K562 (cell line): ENCODE measurements at regions not wholly inside any gene's neighbourhood (a gene's known extent, or its start where the extent isn't known, plus 50 kb on each side); places are given as distances from the start of the nearest gene placed in this dataset.

Experiments
- ATAC-seq: fragments of 200-7000 bp; cut with Tn5 transposase; 3 replicates; pipeline ENCODE4 v1.9.1; 2020; ENCODE audit warnings: moderate library complexity
- BruUV-seq: library from RNA; stranded (reverse); fragments of 400-500 nt; replicated peaks from 2 replicates; lab custom pipeline; 2021; lab: Mats Ljungman, UMichigan
- CTCF ChIA-PET: fragments of 300-600 bp; formaldehyde crosslinking; extraction: SDS; loops from one replicate; lab custom pipeline; 2021; ENCODE audit warnings: low intra/inter-chr PET ratio; lab: Yijun Ruan, JAX
- POLR2A ChIA-PET: fragments of 300-600, 350-650 bp; sonication (Branson Sonifier 250); formaldehyde crosslinking; extraction: SDS; loops from one replicate; lab custom pipeline; 2021; ENCODE audit warnings: antibody characterized with exemption, inconsistent platforms; lab: Yijun Ruan, JAX
- DNase-seq, 4 experiments: peaks; one replicate each; pipeline versions ENCODE4 v3.0.0 to v3.0.0-alpha.2; 2011 to 2018; ENCODE audit warnings: low spot score in 3 of 4, mixed read lengths in 3 of 4; ENCODE audit errors: extremely low read depth in 1 of 4
- FAIRE-seq: peaks from 2 replicates; lab custom pipeline; 2011; peaks lifted over from hg19 to GRCh38; lab: Jason Lieb, UNC
- H2AFZ ChIP-seq: 2 replicates; pipeline ENCODE4 v1.6.0; 2011; ENCODE audit warnings: low read depth, low read length, control low read depth, inconsistent platforms
- H3K27ac ChIP-seq: fragments of 200-600 bp; 3 replicates; pipeline ENCODE4 v1.8.0; 2011; ENCODE audit warnings: low read depth, mild to moderate bottlenecking, control low read depth, inconsistent platforms, low read length, moderate library complexity, mixed read lengths; ENCODE audit errors: extremely low read depth
- H3K27me3 ChIP-seq, 2 experiments: fragments of 300-600 bp in 1 of 2; 2 replicates in 1 of 2; 3 replicates in 1 of 2; pipeline versions ENCODE4 v1.6.0 to v1.8.0; 2011; ENCODE audit warnings: inconsistent platforms in 2 of 2, low read length in 2 of 2, mild to moderate bottlenecking in 1 of 2, mixed read lengths in 1 of 2, moderate library complexity in 1 of 2; ENCODE audit not compliant: control insufficient read depth in 2 of 2, insufficient read depth in 2 of 2
- H3K36me3 ChIP-seq: fragments of 300-600 bp; 3 replicates; pipeline ENCODE4 v1.8.0; 2011; ENCODE audit warnings: mild to moderate bottlenecking, low read length, inconsistent platforms; ENCODE audit not compliant: control insufficient read depth, insufficient read depth
- H3K4me1 ChIP-seq, 2 experiments: fragments of 200-600 bp in 1 of 2; replicated peaks in 1 of 2; 2 replicates in 1 of 2; 3 replicates in 1 of 2; pipeline versions ENCODE4 v1.5.1 to v1.8.0; 2011; ENCODE audit warnings: inconsistent platforms in 2 of 2, low read length in 2 of 2, mild to moderate bottlenecking in 1 of 2, mixed read lengths in 1 of 2, moderate library complexity in 1 of 2; ENCODE audit not compliant: control insufficient read depth in 2 of 2, insufficient read depth in 2 of 2
- H3K4me2 ChIP-seq: 2 replicates; pipeline ENCODE4 v1.6.1; 2011; ENCODE audit warnings: low read length, control low read depth, inconsistent platforms, mixed read lengths; ENCODE audit not compliant: insufficient read depth
- H3K4me3 ChIP-seq: fragments of 200-600 bp; sonication (generic), shearing (Covaris generic); 2 replicates; pipeline ENCODE4 v1.5.1; 2016; ENCODE audit warnings: control low read depth, inconsistent platforms
- H3K79me2 ChIP-seq: fragments of 200-600 bp; 3 replicates; pipeline ENCODE4 v1.8.0; 2011; ENCODE audit warnings: low read length, inconsistent platforms; ENCODE audit not compliant: control insufficient read depth, insufficient read depth
- H3K9ac ChIP-seq, 2 experiments: 2 replicates each; pipeline versions ENCODE4 v1.6.0 to v1.6.1; 2011; ENCODE audit warnings: low read depth in 2 of 2, low read length in 2 of 2, control low read depth in 1 of 2, inconsistent platforms in 1 of 2, mild to moderate bottlenecking in 1 of 2, mixed read lengths in 1 of 2; ENCODE audit not compliant: insufficient read depth in 1 of 2
- H3K9me1 ChIP-seq: one replicate; pipeline ENCODE4 v1.6.0; 2011; ENCODE audit warnings: inconsistent platforms, mild to moderate bottlenecking, low read length, moderate library complexity; ENCODE audit not compliant: control insufficient read depth, insufficient read depth
- H3K9me3 ChIP-seq: replicated peaks from 2 replicates; pipeline ENCODE4 v1.5.1; 2011; ENCODE audit warnings: low read depth, low read length, inconsistent platforms; ENCODE audit not compliant: control insufficient read depth, insufficient read depth
- H4K20me1 ChIP-seq: replicated peaks from 2 replicates; pipeline ENCODE4 v1.6.1; 2011; ENCODE audit warnings: low read length, inconsistent platforms, mixed read lengths; ENCODE audit not compliant: control insufficient read depth, insufficient read depth
- CLOCK ChIP-seq: fragments of 250-450 bp; sonication (Bioruptor Pico); IDR thresholded peaks from 2 replicates; pipeline ENCODE4 v1.4.0; 2020; ENCODE audit warnings: mild to moderate bottlenecking, moderate library complexity, borderline replicate concordance
- MEF2A ChIP-seq: IDR thresholded peaks from 2 replicates; pipeline ENCODE4 v1.6.1; 2011; ENCODE audit warnings: low read depth, mild to moderate bottlenecking, low read length, moderate library complexity; ENCODE audit not compliant: control insufficient read depth
- NR3C1 ChIP-seq: sonication (generic); formaldehyde crosslinking; IDR thresholded peaks from 2 replicates; pipeline ENCODE4 v1.8.1; 2022; ENCODE audit warnings: missing genetic modification reagents
- NR4A1 ChIP-seq, 2 experiments: fragments of 250-450 bp in 1 of 2; fragments of 450-650 bp in 1 of 2; sonication (Bioruptor Pico) in 1 of 2; IDR thresholded peaks; 2 replicates each; pipeline versions ENCODE4 v1.4.0 to v1.6.1; 2016 to 2020; ENCODE audit warnings: mild to moderate bottlenecking in 2 of 2, missing compliant biosample characterization in 1 of 2, missing genetic modification characterization in 1 of 2, moderate library complexity in 1 of 2
- RERE ChIP-seq: sonication (generic); formaldehyde crosslinking; IDR thresholded peaks from 2 replicates; pipeline ENCODE4 v1.8.0; 2023; ENCODE audit warnings: missing genetic modification reagents, mild to moderate bottlenecking, borderline replicate concordance
- SIX5 ChIP-seq, 2 experiments: IDR thresholded peaks; 2 replicates each; pipeline ENCODE4 v1.6.1; 2011; ENCODE audit warnings: low read length in 2 of 2, borderline replicate concordance in 1 of 2, low read depth in 1 of 2, mild to moderate bottlenecking in 1 of 2, moderate library complexity in 1 of 2; ENCODE audit not compliant: insufficient read depth in 1 of 2
- TAF1 ChIP-seq: IDR thresholded peaks from 2 replicates; pipeline ENCODE4 v1.6.1; 2011; ENCODE audit warnings: mild to moderate bottlenecking, low read length, moderate library complexity; ENCODE audit not compliant: insufficient read depth, control insufficient read depth, severe bottlenecking; ENCODE audit errors: extremely low read depth
- TEAD4 ChIP-seq, 2 experiments: sonication (generic) in 1 of 2; formaldehyde crosslinking in 1 of 2; IDR thresholded peaks; 2 replicates each; pipeline versions ENCODE4 v1.6.1 to v1.8.0; 2012 to 2022; ENCODE audit warnings: borderline replicate concordance in 1 of 2, inconsistent platforms in 1 of 2, low read length in 1 of 2, mild to moderate bottlenecking in 1 of 2, missing genetic modification reagents in 1 of 2
- ZBTB49 ChIP-seq: sonication (generic); formaldehyde crosslinking; IDR thresholded peaks from 2 replicates; pipeline ENCODE4 v1.8.0; 2022; ENCODE audit warnings: missing genetic modification reagents, mild to moderate bottlenecking, borderline replicate concordance
- ZNF165 ChIP-seq: fragments of 250-450 bp; sonication (Bioruptor Pico); IDR thresholded peaks from 2 replicates; pipeline ENCODE4 v1.4.0; 2020; ENCODE audit warnings: borderline replicate concordance
- WGBS: fragments of 100-300 bp; shearing (Covaris generic); methylation state at CpG from one replicate; pipeline ENCODE4 v1.1.6; 2016; ENCODE audit warnings: low coverage, mixed read lengths; ENCODE audit not compliant: insufficient coverage; ENCODE audit errors: missing lambda C conversion rate; 5-methylcytosine and 5-hydroxymethylcytosine counted together
- in situ Hi-C: fragments of 300-500 bp; cut with MboI; formaldehyde crosslinking; loops from 4 replicates; pipeline ENCODE4 v1.15.0; 2018; ENCODE audit warnings: inconsistent platforms, mixed read lengths
- intact Hi-C: fragments of 100-400 bp; cut with micrococcal nuclease; formaldehyde crosslinking; loops from 2 replicates; pipeline ENCODE4 v1.14.2; 2022

DNA sequence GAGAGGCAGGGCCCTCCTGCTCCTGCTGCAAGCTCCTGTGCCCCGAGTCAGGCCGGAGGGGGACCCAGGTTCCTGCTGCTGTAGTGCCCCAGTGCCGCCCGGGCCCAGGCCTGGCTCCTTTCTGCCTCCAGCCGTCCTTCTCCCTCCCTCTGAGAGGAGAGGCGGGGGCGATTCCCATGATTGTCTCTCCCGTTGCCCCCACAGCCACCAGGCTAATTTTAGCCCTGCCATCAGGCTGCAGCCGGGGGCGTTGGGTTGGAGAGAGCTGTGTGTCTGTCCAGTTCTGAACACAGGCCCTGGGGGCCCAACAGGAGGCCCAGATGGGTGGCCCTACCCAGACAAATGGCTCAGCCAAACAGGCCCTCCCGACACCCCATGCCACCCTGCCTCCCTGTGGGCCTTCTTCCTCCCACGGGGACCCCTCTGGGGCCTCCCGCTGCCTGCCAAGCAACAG is 214.8 kb downstream of the TBC1D2B start:
- CTCF ChIA-PET, result no interaction called here
- no peak overlapping the region for H3K4me3 ChIP-seq
- H2AFZ ChIP-seq, result no peak overlapping the region
- H3K4me1 ChIP-seq, result peaks cover 0 to 25% of the 10 kb centered on the region in 2 experiments; a peak in 2 of 5 replicates
- H3K36me3 ChIP-seq, result no peaks in the 10 kb centered on the region
- POLR2A ChIA-PET, result interaction anchor here (0.6 kb wide), 1 partner anchor 441 kb away, joined by 3 read pairs; no protein-coding TSS in a partner anchor
- ATAC-seq (no peak), DNase-seq (no peak), FAIRE-seq (no peak)
- no peaks in the 10 kb centered on the region for H3K79me2 ChIP-seq
- no peak overlapping the region for H3K27ac ChIP-seq
- H3K9ac ChIP-seq, result no peak overlapping the region
- 0% methylated on average over 13 of the region's 13 CpGs for WGBS
- intact Hi-C loops, result no loop called here
- no peaks in the 10 kb centered on the region for H3K9me1 ChIP-seq
- BruUV-seq, result no TSS peak
- H3K27me3 ChIP-seq, result peaks cover 8 to 62% of the 10 kb centered on the region in 2 experiments; a peak in 4 of 5 replicates
- H4K20me1 ChIP-seq, result peaks cover 4% of the 10 kb centered on the region
- H3K9me3 ChIP-seq, result no peaks in the 10 kb centered on the region
- in situ Hi-C loops, result no loop called here
- no peak overlapping the region for H3K4me2 ChIP-seq
- TF ChIP-seq ZBTB49, result no peak
- no peak for TF ChIP-seq ZNF165 (CRISPR knock-in tag)
- no peak for TF ChIP-seq MEF2A
- TF ChIP-seq TEAD4 (IDR thresholded peaks at IDR 0.05; ENCODE audit: low read length), result no peak
- no peak for TF ChIP-seq TEAD4 (CRISPR knock-in tag; IDR thresholded peaks at IDR 0.05; ENCODE audit: borderline replicate concordance)
- no peak for TF ChIP-seq CLOCK (CRISPR knock-in tag)
- no peak for TF ChIP-seq TAF1
- no peak for TF ChIP-seq NR4A1 (CRISPR knock-in tag; IDR thresholded peaks at IDR 0.05)
- TF ChIP-seq NR4A1 (tag; IDR thresholded peaks at IDR 0.05), result no peak
- TF ChIP-seq SIX5 (IDR thresholded peaks at IDR 0.05; ENCODE audit: borderline replicate concordance in 1 of 2, insufficient read depth in 1 of 2, low read depth in 1 of 2, low read length in 2 of 2), result no peak
- TF ChIP-seq NR3C1 (CRISPR knock-in tag), result no peak
- no peak for TF ChIP-seq RERE (CRISPR knock-in tag)
